Right ventricle myocardium inferior (tissue), 1 donor: ENCODE measurements at regions not wholly inside any gene's neighbourhood (a gene's known extent, or its start where the extent isn't known, plus 50 kb on each side); places are given as distances from the start of the nearest gene placed in this dataset.
"Not testable (repeated sequence)": the region's sequence is repeated elsewhere in the genome, so short reads cannot be mapped to it uniquely, and the experiment has no call there.

Experiments
- ATAC-seq: fragments of 200-7000 bp; cut with Tn5 transposase; one replicate; pipeline ENCODE4 v1.9.1; 2020; ENCODE audit warnings: mild to moderate bottlenecking, moderate library complexity
- DNase-seq: peaks from one replicate; pipeline ENCODE4 v3.0.0; 2021; ENCODE audit errors: missing footprints
- intact Hi-C: fragments of 100-400 bp; cut with DNase I; formaldehyde crosslinking; loops from one replicate; pipeline ENCODE4 v1.11.0; 2022
- donor health status: DM: no; HTN: yes; CAD: no; lungs with severe emphysema.

- ATAC-seq, DNase-seq, intact Hi-C loops: not testable (repeated sequence)
These were observed 54.4 kb upstream of the MUCL1 start for GRCh38 chr12:54799966-54800365.

GRCh38 chr12:54798651-54799050 is 55.7 kb upstream of the MUCL1 start:
- ATAC-seq, result no peak
- intact Hi-C loops, result no loop called here
- no peak for DNase-seq

- intact Hi-C loops, result no loop called here
- DNase-seq, result no peak
- no peak for ATAC-seq
These were observed 57.3 kb upstream of the MUCL1 start for GRCh38 chr12:54796991-54797390.

GRCh38 chr12:54795644-54796043 is 58.7 kb upstream of the MUCL1 start:
- DNase-seq (no peak), ATAC-seq (no peak)
- intact Hi-C loops, result no loop called here

GRCh38 chr12:54786081-54786480 is 68.2 kb upstream of the MUCL1 start:
- ATAC-seq (no peak), DNase-seq (no peak)
- intact Hi-C loops, result no loop called here

GRCh38 chr12:54784115-54784514 is 70.2 kb upstream of the MUCL1 start:
- intact Hi-C loops, result no loop called here
- ATAC-seq (no peak), DNase-seq (no peak)

GRCh38 chr12:54777031-54777430 is 77.3 kb upstream of the MUCL1 start:
- ATAC-seq, intact Hi-C loops, DNase-seq: not testable (repeated sequence)

GRCh38 chr12:54773593-54773992 is 80.7 kb upstream of the MUCL1 start:
- no peak for ATAC-seq
- intact Hi-C loops, result no loop called here
- no peak for DNase-seq

GRCh38 chr12:54765652-54766051 is 88.7 kb upstream of the MUCL1 start:
- no peak for ATAC-seq
- DNase-seq, result no peak
- intact Hi-C loops, result no loop called here

- ATAC-seq (no peak), DNase-seq (no peak)
- intact Hi-C loops, result no loop called here
These were observed 91.9 kb upstream of the MUCL1 start for GRCh38 chr12:54762390-54762789.

GRCh38 chr12:54759751-54760150 is 94.6 kb upstream of the MUCL1 start:
- no peak for DNase-seq
- intact Hi-C loops, result no loop called here
- no peak for ATAC-seq

- no peak for ATAC-seq
- DNase-seq, result no peak
- intact Hi-C loops, result loop anchor here (2.0 kb wide), 1 partner anchor 321 kb away; no protein-coding TSS in a partner anchor
These were observed 102.8 kb upstream of the MUCL1 start for GRCh38 chr12:54751493-54751892.

- ATAC-seq (no peak), DNase-seq (no peak)
- intact Hi-C loops, result loop anchor here (2.0 kb wide), 1 partner anchor 209 kb away; no protein-coding TSS in a partner anchor
These were observed 101.1 kb upstream of the DCD start for GRCh38 chr12:54749191-54749818.

GRCh38 chr12:54744590-54744989 is 96.4 kb upstream of the DCD start:
- no peak for DNase-seq
- intact Hi-C loops, result no loop called here
- no peak for ATAC-seq

GRCh38 chr12:54740882-54741281 is 92.7 kb upstream of the DCD start:
- ATAC-seq, result no peak
- no peak for DNase-seq
- intact Hi-C loops, result no loop called here

GRCh38 chr12:54736549-54736948 is 88.4 kb upstream of the DCD start:
- intact Hi-C loops, result no loop called here
- ATAC-seq (no peak), DNase-seq (no peak)

GRCh38 chr12:54734196-54734950 is 86.2 kb upstream of the DCD start:
- DNase-seq, result no peak
- ATAC-seq, result peak; percentile 97
- intact Hi-C loops, result no loop called here

GRCh38 chr12:54725233-54725843 is 77.2 kb upstream of the DCD start:
- ATAC-seq (peak; percentile 26), DNase-seq (no peak)
- intact Hi-C loops, result loop anchor here (5.0 kb wide), 1 partner anchor 232 kb away; no protein-coding TSS in a partner anchor

GRCh38 chr12:54723379-54724256 is 75.5 kb upstream of the DCD start:
- intact Hi-C loops, result no loop called here
- no peak for ATAC-seq
- DNase-seq, result no peak
